CD4-positive, alpha-beta T cell treated with Interferon gamma for 1 hour (primary cell): ENCODE measurements at regions not wholly inside any gene's neighbourhood (a gene's known extent, or its start where the extent isn't known, plus 50 kb on each side); places are given as distances from the start of the nearest gene placed in this dataset.

Source experiments
- DNase-seq: peaks from one replicate; pipeline ENCODE4 v3.0.0-alpha.2; 2020

DNA sequence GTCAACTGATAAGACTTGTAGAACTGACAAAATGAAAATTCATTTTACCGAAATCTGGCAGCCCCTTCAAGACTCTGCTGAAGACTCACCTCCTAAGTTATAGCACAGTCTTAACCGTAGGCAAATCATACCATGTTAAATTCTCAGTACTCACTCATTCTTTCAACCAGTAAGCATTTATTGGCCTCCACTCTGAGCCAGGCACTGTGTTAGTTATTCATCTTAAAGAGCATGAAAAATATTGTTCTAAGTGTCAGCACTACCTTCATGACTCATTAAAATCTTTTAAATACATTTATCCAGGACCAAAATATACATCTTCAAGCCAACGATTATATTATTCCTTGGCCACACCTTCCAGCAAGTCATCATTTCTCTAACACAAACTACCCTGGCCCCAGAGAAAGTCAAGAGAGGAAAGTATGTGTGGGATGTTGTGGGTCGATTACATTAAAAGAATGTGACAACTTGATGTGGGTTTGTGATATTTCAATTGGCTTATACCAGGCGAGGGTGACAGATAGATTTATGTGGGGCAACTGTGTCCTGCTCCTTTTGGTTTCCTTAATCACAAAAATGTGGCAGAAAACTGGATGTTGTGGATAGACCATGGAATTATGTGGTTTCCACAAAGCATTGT is 55.0 kb downstream of the TMEM30B start:
- no peak for DNase-seq

DNA sequence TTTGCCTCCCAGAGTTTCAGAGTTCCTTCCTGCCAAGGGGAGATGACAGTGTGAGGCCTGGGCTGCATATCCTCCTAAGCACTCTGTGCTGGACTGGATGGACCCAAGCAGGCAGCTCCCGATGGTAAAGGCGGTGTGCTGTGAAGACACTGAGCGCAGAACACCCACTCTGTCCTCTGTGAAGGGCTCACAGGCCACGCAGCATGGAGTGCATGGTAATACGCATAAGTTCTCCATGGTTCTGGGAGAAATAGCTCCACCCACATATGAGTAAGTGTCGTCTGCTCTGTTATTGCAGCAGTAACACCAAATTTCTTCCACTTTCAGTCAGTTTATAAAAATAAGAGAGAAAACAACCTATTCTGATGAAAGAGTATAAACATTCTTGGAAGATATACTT is 55.8 kb downstream of the TMEM30B start:
- no peak for DNase-seq

DNA sequence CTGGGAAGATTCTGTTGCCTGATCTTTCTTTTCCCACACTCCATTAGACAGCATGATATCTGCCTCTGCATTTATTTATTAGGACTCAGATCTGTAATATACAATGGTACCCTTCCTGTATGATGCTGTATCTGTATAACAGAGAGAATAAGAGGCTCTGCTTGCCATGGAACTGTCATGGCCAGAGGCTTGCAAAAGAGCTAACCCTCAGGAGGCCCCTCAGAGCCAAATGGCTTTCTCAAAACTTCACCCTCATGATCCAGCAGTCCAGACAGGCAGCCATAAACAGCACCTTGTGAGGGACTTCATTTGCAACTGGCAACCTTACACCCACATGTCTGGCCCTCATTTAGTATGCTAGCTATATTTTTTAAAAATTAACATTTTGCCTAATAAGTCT is 57.6 kb downstream of the TMEM30B start:
- no peak for DNase-seq

DNA sequence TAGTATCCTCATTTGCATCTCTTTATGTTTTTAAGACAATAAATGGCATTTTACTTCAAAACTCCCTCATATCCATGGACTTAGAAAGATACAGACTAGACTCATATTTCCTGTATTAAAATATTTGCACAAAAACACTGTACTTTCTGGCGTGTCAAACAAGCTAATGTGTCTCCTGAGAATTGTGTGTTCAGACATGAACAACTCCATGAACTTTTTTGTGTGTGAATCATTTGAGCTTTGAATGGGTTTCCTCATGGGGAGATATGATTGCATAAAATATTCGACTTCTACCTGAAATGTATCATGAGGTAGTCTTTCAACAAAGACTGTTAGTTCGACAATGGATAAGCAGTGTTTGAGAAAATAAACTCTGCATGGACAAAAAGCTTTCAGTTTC is 58.8 kb downstream of the TMEM30B start:
- DNase-seq, result no peak

DNA sequence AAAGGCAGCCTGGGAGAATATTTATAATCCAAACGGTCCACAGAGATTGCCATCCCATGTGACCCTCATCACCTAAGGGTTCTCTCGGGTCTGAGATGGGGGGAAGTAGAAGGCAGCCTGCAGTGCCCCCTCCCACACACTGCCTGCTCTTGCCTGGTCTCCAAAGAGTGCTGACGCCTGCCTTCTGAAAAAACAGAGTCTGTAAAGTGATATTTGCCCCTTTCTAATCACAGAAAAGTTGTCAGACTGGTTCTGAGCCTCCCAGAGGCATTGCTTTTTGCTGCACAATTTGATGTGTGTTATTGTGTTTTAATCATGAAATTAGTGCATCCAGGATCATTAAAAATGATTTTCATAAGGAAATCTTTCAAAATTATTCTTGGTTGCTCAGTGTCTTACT is 59.2 kb downstream of the TMEM30B start:
- DNase-seq, result no peak

DNA sequence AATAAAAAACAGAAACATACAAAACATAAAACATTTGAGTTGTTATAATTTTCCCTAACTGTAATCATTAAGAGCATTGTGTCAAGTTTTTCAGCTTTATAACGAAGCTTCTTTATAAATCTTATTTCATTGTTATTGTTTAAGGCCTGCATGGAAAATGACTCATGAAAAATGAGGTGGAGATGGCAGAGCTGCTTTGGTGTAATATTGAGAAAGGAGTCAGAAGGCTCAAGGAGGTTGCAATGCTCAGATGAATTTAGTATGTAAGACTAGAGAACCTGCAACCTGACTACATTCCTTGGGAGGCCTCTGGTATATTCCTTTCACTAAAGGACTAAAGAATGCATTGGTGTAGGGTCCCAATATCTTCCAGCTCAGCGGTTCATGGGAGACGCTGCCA is 61.5 kb downstream of the TMEM30B start:
- DNase-seq, result no peak

DNA sequence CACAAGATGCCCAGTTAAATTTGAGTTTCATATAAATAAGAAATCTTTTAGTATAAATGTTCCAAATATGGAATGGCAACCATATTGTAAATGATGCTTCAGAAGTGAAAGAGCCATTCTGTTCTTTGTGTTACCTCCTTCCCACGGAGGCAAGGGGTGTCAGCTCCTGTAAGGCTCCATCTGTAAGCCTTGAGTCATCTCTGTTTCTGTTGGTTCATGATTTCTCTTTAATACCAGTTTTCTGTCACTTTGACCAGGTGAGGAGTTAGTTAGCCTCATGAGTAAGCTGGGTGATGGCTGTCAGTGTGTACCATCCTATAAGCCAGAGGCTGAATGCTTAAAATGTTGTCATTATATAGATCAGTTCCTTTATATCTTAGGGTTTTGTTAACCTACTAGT is 61.9 kb downstream of the TMEM30B start:
- no peak for DNase-seq

DNA sequence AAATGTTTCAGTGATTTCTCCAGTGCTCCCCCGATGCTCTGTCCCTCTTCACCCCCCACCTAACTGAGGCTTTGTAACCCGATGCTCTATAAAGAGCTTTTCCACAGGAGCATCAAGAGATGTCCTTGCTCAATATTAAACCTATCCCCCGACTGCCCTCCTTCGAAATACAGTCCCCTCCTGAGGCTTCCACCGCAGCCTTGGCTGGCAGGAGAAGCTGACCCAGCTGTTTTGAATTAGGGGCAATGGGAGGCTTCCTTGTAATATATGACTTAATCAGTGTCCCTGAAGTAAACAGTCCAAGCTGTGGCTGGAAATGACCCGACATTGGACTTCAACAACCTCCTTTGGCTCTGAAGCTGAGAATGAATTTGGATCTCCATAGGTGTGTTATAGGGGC is 62.4 kb downstream of the TMEM30B start:
- DNase-seq, result no peak

DNA sequence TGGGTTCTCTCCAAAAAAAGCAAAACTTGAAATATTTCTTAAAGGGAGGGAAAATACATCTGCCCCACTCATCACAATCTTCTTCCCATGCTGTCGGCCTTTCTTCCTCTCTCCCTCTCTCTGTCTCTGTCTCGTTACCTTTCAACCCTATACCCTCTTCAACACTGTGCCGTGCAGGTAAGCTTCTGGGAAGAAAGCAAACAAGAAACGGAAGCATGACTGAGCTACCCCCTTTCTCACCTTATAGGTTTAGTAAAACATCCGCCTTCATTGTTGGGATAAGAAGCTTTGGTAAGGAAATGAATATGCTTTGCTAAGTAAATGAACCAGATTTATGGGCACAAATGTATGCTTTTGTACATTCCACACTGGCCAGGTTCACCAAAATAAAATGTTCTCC is 63.0 kb downstream of the TMEM30B start:
- no peak for DNase-seq

DNA sequence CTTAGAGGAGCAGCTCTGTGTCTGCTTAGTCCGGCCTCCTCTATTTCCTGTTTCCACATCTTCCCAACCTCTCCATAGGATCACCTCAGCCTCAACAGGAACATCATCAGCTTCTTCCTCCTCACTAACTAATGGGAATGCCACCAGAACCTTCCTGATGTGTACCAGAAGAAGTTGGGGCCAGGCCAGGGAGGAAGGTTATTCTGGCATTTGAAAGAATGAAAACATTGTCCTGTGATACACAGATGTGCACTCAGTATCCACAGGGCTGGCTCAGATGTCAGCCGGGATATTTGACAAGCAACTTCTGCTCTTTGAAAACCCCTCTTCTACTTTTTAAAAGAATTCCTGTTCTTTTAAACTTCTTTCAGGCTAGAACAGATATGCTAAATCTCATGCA is 63.6 kb downstream of the TMEM30B start:
- DNase-seq, result no peak

DNA sequence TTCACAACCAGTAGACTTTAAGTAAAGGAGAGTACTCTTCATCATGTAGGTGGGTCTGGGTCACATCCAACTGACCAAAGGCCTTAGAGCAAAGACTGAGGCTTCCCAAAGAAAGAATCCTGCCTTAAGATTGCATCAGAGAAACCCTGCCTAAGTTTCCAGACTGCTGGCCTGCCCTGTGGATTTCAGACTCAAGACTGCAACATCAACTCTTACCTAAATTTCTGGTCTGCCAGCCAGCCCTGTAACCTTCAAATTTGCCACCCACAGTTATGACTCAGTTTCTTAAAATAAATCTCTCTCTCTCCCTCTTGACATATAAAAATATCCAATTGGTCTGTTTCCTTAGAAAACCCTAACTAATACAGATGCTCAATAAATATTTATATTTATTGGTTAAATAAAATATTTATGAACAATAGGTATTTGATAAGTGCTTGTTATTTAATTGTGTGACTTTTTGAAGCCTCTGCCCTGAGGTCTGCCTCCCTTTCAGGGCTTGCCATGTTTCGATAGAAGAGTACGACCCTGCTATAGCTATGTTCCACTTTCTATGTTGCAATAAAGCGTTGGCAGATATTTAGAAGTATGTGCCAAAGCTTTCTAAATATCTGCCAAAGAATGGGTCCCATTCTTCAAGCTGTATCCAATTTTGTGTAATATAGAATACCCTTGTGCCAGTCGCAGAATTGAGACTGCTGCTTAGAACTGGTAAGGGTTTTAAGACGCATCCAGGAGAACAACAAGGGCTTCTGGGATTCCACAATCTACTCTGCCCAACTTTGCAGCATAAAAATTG is 65.7 kb downstream of the TMEM30B start:
- no peak for DNase-seq

DNA sequence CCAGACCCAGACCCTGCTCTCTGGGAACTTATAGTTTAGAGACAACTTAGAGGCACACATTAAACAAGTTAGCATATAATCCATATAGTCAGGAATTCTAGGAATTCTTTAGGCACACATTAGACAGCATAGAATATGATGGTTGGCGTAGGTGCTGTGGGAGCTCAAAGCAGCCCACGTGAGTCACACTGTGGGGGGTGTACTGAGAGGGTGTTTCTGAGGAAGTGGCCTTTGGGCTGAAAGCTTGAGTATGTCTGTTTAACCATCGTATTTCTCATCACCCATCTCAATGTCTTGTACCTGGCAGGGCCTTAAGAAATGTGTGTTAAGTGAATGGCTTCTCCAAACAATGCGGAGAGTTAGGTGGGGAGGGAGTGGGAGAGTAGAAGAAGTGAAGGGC is 67.2 kb downstream of the TMEM30B start:
- no peak for DNase-seq

DNA sequence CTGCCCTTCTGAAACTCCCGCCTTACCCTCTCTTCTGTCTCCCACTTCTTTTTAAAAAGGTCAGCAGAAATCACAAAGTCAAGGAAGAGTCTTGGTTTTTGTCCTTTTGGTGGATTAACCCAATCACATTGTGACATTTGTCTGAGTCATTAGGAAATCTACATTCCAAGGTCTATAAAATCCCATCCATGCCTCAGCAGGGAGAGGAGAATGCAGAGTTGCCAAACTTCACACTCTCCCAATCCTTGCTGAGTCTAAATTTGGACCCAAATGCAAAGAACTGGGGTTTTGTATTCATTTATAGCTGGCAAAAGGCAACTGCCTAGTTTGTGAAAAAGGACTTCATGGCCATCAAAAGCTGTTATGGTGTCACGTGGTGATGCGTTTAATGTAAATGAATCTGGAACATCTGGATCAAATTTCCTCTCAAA is 67.9 kb downstream of the TMEM30B start:
- no peak for DNase-seq

DNA sequence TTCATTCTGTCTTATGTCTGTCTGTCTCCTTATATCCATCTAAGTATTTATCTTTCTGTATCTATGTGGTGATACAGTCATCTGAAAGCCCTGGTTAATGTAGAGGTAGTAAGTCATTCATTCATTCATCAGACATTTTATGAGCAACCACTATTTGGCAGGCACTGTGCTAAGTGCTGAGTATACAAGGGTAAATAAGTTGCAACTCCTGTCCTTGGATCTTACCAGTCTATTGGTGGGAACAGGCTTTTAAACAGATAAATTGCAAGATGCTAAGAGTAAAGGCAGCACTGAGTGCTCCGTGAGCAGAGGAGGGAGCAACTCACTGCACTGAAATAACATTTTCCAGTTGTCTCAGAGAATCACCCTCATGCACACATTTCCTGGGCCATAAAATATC is 68.6 kb downstream of the TMEM30B start:
- no peak for DNase-seq

DNA sequence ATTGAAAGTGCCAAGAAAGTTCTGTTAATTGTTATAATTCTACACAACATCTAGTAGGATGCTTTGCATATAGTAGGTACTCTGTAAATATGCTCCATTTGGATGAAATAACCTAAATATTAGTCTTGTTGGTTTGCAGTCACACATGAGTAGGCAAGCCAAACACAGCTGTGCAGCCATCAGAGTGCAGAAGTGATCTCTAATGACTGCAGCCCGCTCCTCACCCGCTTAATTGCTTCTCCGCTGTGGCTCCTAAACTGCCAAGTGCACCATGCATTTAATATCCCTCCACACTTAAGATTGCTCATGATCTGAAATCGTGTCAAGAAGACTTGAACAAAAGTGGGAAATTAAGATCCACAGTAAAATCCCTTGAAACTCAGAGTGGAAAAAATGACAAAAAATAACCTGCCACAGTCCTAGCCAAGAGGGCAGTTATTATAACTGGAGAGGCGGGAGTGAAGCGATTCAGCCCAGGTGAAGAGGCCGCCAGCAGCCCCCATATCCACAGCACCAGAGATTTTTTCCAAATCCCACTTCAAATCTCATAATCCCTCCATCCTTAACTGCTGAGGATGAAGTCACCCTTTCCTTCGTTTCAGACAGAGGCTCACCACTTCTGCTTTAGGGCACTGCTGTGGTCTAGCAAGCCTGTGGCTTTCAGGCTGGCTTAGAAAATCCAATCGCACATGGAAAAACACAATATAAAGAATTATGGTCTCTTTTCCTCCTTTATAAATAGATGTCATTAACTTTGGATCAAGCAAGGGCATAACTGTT is 69.5 kb downstream of the TMEM30B start:
- no peak for DNase-seq

DNA sequence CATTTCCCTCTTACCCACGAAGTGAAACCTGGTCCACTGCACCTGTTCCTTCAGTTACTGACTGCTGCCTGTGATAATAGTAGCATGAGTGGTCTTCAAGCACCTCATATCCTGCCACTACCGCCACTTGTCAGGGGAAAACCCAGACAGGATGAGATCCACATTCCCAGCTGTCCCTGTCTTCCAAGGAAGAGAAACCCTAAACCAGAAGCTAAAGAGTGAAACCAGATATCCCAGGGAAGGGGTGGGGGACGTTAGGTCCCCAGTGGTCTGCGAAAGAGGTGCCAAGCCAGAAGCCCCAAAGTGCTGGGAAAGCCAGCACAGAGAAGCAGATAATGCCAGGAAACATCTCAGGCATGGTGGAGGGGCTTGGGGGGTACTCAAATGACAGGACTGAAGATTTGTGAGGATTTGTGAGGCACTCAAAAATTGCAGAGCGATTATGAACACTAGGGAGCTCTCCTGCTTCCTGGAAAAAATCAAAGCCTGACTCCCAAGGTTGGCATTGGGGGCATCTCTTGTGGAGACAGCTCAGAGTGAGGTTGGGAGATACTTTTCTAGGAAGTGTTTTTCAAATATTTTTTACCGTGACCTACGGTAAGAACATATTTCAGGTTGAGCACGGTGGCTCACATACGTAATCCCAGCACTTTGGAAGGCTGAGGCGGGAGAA is 77.9 kb downstream of the TMEM30B start:
- no peak for DNase-seq

DNA sequence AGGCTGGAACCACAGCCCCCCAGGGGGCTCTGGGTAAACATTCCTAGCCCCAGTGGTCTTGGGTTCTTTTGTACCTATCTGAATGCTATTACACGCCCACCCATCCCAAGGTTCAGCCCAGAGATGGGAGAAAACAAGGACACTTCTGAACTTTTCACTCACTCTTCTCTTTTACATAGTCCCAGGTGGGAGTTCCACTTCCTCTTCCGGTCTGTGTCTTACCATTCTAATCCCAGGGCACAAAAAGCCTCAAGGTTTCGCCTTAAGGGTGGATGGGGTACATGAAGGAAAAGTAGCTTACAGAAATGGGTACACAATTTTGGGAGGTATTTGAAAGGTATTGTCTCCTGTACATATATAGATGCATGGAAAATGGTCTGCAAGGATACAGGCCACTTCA is 79.0 kb downstream of the TMEM30B start:
- DNase-seq, result no peak

DNA sequence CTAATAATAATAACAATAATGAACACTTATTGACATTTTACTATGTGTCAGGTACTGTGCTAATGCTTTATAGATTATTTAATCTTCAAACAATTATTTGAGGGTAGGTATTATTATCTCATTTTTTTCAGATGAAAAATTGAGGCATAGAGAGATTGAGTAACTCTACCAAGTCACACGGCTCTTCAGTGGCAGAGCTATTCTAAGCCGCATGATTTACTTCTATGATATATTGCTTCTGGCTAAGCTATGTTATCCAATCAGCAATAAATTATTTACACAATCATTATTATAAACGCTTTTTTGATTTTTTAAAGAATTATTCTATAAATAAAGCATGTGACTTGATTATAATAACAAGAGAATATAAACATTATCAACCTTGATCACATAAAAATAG is 80.0 kb downstream of the TMEM30B start:
- no peak for DNase-seq

DNA sequence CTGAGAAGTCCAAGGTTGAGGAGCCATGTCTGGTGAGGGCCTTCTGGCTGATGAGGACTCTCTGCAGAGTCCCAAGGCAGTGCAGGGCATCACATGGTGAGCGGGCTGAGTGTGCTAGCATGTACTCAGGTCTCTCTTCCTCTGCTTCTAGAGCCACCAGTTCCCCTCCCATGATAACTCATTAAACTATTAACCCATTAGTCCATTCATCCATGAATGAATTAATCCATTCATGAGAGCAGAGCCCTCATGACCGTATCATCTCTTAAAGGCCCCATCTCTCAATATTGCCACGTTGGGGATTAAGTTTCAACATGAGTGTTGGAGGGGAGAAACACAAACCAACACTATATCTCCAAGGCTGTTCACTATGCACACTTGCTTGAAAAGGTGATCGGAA is 83.7 kb downstream of the TMEM30B start:
- DNase-seq, result no peak

DNA sequence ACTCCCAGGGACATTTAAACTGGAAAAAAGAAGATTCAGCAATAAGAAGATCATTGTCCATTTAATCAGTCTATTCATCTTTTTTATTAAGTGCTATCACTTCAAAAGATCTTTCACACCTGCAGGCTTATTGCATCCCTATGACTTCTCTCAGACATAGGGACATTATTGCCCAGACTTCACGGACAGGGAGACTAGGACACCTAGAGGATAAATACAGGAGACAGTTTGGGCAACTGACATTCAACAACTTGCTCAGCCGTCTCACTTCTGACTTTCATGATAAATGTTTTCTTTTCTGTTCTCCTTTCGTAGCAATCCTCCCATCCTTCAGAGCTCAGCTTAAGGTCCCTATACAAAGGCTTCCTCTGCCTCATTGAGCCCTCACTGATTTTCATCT is 84.3 kb downstream of the TMEM30B start:
- DNase-seq, result no peak

DNA sequence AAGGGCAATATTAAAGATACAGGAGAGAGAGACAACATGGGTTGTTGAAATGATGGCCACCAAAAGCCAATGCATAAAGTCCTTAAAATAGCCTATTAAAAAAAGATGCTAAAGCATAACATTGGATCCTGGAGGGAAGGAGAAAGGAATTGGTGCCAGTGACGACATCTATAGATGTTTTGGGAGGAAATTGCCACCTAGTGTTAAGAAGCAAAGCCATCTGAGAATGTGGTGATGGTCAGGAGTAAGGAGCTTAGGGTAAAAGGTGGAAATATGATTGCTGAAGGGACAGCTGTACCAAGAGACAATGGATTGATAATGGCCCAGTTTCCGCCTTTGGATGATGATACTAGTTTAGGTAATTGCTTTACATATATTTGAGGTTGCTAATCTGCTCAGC is 85.1 kb downstream of the TMEM30B start:
- DNase-seq, result no peak

DNA sequence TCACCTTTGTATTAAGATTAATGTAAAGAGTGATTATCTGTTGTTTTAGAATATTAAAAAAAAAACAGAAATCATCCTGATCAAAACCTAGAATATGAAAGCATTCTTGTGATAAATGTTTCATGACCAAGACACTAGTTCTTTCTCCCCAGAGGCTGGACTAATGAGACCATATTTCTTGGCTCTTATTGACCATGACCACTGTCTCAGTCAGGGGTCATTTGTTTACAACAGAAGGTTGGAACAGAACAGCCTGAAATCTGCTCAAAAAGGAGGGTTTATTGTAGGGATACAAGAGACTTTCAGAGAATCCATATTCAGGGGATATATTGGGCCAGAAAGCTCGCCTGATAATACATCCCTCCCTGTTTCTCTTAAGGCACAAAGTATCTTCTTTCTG is 87.7 kb downstream of the TMEM30B start:
- DNase-seq, result no peak

DNA sequence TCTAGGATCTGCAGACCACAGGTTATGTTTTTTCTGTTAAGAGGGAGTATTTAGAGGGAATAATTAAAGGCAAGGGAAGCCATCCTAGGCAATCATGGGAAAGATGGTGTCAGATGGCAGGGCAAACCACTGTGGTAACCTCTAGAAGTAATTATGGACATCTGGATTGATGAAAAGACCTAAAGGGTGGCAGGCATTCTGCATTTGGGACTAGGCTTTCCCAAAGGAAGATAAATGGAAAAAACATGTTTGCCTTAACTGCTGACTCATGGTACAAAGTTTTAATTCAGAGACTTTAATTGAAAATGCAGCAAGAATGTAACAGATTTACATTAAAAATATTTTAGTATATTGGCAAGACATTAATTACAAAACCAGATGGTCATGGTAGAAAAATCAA is 88.1 kb downstream of the TMEM30B start:
- no peak for DNase-seq

DNA sequence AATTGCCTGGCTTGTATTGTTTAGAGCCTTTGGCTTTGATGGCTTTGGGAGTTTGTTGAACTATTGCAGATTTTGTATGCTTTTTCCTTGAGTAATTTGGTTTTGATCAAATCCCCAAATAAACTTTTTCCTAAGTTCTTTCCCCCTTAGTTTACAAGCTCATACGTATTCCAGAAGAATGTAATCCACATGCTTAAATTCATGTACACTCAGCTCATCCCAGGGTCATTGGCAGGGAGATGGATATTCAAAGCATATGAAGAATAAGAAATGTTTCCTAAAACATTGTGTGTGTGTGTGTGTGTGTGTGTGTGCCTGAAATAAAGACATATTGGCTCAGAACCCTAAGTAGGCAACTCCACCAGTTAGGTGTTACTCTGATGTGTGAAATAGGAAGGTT is 89.4 kb downstream of the TMEM30B start:
- DNase-seq, result no peak
